Trophoblast cell (in vitro differentiated cells and primary cell): ENCODE measurements at regions not wholly inside any gene's neighbourhood (a gene's known extent, or its start where the extent isn't known, plus 50 kb on each side); places are given as distances from the start of the nearest gene placed in this dataset.
"Not testable (repeated sequence)": the region's sequence is repeated elsewhere in the genome, so short reads cannot be mapped to it uniquely, and the experiment has no call there.

Experiments used
- DNase-seq, 2 donors: peaks; one replicate each; pipeline ENCODE4 v3.0.0-alpha.2; 2016
- H2AFZ ChIP-seq: 2 replicates; pipeline ENCODE4 v1.6.1; 2013; ENCODE audit warnings: low read length, moderate library complexity, mild to moderate bottlenecking; ENCODE audit not compliant: insufficient read depth, poor library complexity
- H2AK5ac ChIP-seq: 2 replicates; pipeline ENCODE4 v1.6.1; 2013; ENCODE audit warnings: mild to moderate bottlenecking, low read length
- H2BK120ac ChIP-seq: 2 replicates; pipeline ENCODE4 v1.6.1; 2013; ENCODE audit warnings: low read length, mild to moderate bottlenecking, moderate library complexity; ENCODE audit not compliant: insufficient read depth, poor library complexity
- H2BK12ac ChIP-seq: 2 replicates; pipeline ENCODE4 v1.6.1; 2013; ENCODE audit warnings: mild to moderate bottlenecking, low read length, moderate library complexity
- H2BK5ac ChIP-seq: 2 replicates; pipeline ENCODE4 v1.6.1; 2013; ENCODE audit warnings: low read length, low read depth, moderate library complexity, mild to moderate bottlenecking; ENCODE audit not compliant: poor library complexity
- H3K14ac ChIP-seq: 2 replicates; pipeline ENCODE4 v1.6.1; 2013; ENCODE audit warnings: mild to moderate bottlenecking, low read length
- H3K18ac ChIP-seq: 2 replicates; pipeline ENCODE4 v1.6.1; 2013; ENCODE audit warnings: mild to moderate bottlenecking, low read length
- H3K23ac ChIP-seq: 2 replicates; pipeline ENCODE4 v1.6.1; 2013; ENCODE audit warnings: low read length
- H3K27ac ChIP-seq: 2 replicates; pipeline ENCODE4 v1.5.1; 2013; ENCODE audit warnings: low read depth, mild to moderate bottlenecking, inconsistent platforms, low read length, moderate library complexity
- H3K27me3 ChIP-seq: 2 replicates; pipeline ENCODE4 v1.6.1; 2013; ENCODE audit warnings: inconsistent platforms, mild to moderate bottlenecking, low read length, moderate library complexity; ENCODE audit not compliant: insufficient read depth
- H3K36me3 ChIP-seq, 2 experiments: 1 replicate in 1 of 2; 2 replicates in 1 of 2; pipeline ENCODE4 v1.6.1; 2013; ENCODE audit warnings: low read length in 2 of 2, mild to moderate bottlenecking in 2 of 2, moderate library complexity in 1 of 2; ENCODE audit not compliant: insufficient read depth in 2 of 2, control insufficient read depth in 1 of 2
- H3K4ac ChIP-seq: 2 replicates; pipeline ENCODE4 v1.6.1; 2013; ENCODE audit warnings: low read depth, mild to moderate bottlenecking, low read length, moderate library complexity
- H3K4me1 ChIP-seq, 2 experiments: 1 replicate in 1 of 2; 2 replicates in 1 of 2; pipeline ENCODE4 v1.6.1; 2013; ENCODE audit warnings: low read length in 2 of 2, mild to moderate bottlenecking in 2 of 2, moderate library complexity in 1 of 2; ENCODE audit not compliant: insufficient read depth in 2 of 2, control insufficient read depth in 1 of 2
- H3K4me2 ChIP-seq: 2 replicates; pipeline ENCODE4 v1.6.1; 2013; ENCODE audit warnings: inconsistent platforms, mild to moderate bottlenecking, low read length, moderate library complexity
- H3K4me3 ChIP-seq: 2 replicates; pipeline ENCODE4 v1.5.1; 2013; ENCODE audit warnings: mild to moderate bottlenecking, low read depth, low read length, inconsistent platforms
- H3K79me1 ChIP-seq: one replicate; pipeline ENCODE4 v1.6.1; 2013; ENCODE audit warnings: low read length
- H3K79me2 ChIP-seq: 2 replicates; pipeline ENCODE4 v1.6.1; 2013; ENCODE audit warnings: low read length, mild to moderate bottlenecking; ENCODE audit not compliant: control insufficient read depth, insufficient read depth, poor library complexity
- H3K9ac ChIP-seq: 2 replicates; pipeline ENCODE4 v1.6.1; 2013; ENCODE audit warnings: mild to moderate bottlenecking, low read length
- H3K9me3 ChIP-seq: 2 replicates; pipeline ENCODE4 v1.6.1; 2013; ENCODE audit warnings: low read depth, mild to moderate bottlenecking, control low read depth, inconsistent platforms, low read length; ENCODE audit not compliant: insufficient read depth
- H4K12ac ChIP-seq: 2 replicates; pipeline ENCODE4 v1.6.1; 2013; ENCODE audit warnings: low read depth, mild to moderate bottlenecking, low read length, moderate library complexity
- H4K8ac ChIP-seq: 2 replicates; pipeline ENCODE4 v1.6.1; 2013; ENCODE audit warnings: low read depth, mild to moderate bottlenecking, low read length, moderate library complexity
- H4K91ac ChIP-seq: one replicate; pipeline ENCODE4 v1.6.1; 2013; ENCODE audit warnings: low read depth, mild to moderate bottlenecking, low read length, moderate library complexity
- WGBS: extraction: QIAGEN DNeasy Blood & Tissue Kit; methylation state at CpG from one replicate; pipeline ENCODE4 v1.1.7; 2013; ENCODE audit warnings: missing lambda C conversion rate; ENCODE audit not compliant: insufficient read length, insufficient coverage; ENCODE audit errors: extremely low coverage; 5-methylcytosine and 5-hydroxymethylcytosine counted together

DNA sequence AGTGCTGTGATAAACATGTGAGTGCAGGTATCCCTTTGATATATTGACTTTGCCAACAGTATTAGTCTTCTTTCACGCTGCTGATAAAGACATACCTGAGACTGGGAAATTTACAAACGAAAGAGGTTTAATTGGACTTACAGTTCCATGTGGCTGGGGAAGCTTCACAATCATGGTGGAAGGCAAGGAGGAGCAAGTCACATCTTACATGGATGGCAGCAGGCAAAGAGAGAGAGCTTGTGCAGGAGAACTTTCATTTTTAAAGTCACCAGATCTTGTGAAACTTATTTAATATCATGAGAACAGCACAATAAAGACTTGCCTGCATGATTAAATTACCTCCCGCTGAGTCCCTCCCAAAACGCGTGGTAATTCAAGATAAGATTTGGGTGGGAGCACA, 277.9 kb upstream of the GCFC2 start:
- H3K23ac ChIP-seq, H3K14ac ChIP-seq, H3K79me1 ChIP-seq, H3K9me3 ChIP-seq, H3K4me3 ChIP-seq, H2BK12ac ChIP-seq, H4K8ac ChIP-seq, H3K9ac ChIP-seq, H3K27me3 ChIP-seq, H3K4me1 ChIP-seq, H4K91ac ChIP-seq, DNase-seq, H3K36me3 ChIP-seq, H3K4me2 ChIP-seq, H3K18ac ChIP-seq, H2BK120ac ChIP-seq, H4K12ac ChIP-seq, H3K27ac ChIP-seq, H3K4ac ChIP-seq, H3K79me2 ChIP-seq, H2BK5ac ChIP-seq, H2AFZ ChIP-seq, H2AK5ac ChIP-seq: not testable (repeated sequence)
- WGBS: no CpG with 5 or more reads among the region's 5 CpGs

DNA sequence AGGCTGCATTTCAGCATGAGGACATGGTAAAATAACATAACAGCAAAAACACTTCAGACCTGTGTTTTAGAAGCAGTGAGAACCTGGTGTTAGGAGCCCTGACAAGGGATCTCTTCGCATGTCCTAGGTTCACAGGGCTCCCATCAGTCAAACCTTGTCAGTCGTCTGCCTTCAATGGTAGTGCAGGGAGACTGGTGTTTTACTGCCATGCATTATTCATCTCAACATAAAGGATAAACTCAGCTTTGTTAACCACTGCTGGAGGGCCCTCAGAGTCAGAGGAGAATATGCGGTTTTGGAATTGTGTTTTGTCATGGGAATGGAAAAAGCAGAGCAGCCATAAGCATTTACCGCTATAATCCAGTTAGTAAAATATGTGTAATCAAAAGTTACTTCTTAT, 275.9 kb upstream of the GCFC2 start:
- Histone ChIP-seq H3K27me3 (no peaks in the 10 kb centered on the region), H3K4ac (no peak overlapping the region), H4K8ac (no peak overlapping the region), H3K9ac (no peak overlapping the region), H3K9me3 (peaks cover 2% of the 10 kb centered on the region), H4K91ac (no peak overlapping the region), H3K4me1 (no peaks in the 10 kb centered on the region), H3K36me3 (no peaks in the 10 kb centered on the region), H3K14ac (no peak overlapping the region), H3K4me3 (no peak overlapping the region), H4K12ac (no peak overlapping the region), H2AFZ (no peak overlapping the region), H2BK120ac (no peak overlapping the region), H3K23ac (no peak overlapping the region), H3K79me2 (no peaks in the 10 kb centered on the region), H3K18ac (no peak overlapping the region), H3K27ac (no peak overlapping the region), H2AK5ac (no peak overlapping the region), H2BK12ac (no peak overlapping the region), H2BK5ac (no peak overlapping the region), H3K79me1 (no peaks in the 10 kb centered on the region), H3K4me2 (no peak overlapping the region)
- DNase-seq: no peak
- WGBS: no CpG with 5 or more reads among the region's 4 CpGs

DNA sequence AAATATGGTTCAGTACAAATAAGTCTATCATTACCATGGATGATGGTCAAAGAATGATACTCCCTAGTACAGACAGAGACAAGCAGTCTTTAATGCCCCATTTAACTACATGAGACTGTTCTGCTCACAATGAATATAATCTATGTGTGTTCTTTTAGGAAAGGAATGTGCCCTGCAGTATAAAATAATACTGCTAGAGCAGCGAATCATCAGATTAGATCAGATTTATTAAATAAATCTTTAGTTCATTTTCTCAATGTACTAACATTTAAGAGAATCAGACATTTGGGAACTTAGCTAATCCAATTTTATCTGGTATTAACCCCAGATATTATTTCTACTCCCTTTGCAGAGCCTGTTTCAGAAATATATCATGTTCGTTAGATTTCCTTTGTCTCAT, 272.0 kb upstream of the GCFC2 start:
- Histone ChIP-seq H3K36me3 (no peaks in the 10 kb centered on the region), H3K23ac (no peak overlapping the region), H2AK5ac (no peak overlapping the region), H2AFZ (no peak overlapping the region), H3K4me3 (no peak overlapping the region), H4K8ac (no peak overlapping the region), H3K79me1 (no peaks in the 10 kb centered on the region), H3K18ac (no peak overlapping the region), H2BK12ac (no peak overlapping the region), H2BK120ac (no peak overlapping the region), H3K27me3 (no peaks in the 10 kb centered on the region), H3K9me3 (no peaks in the 10 kb centered on the region), H4K12ac (no peak overlapping the region), H2BK5ac (no peak overlapping the region), H4K91ac (no peak overlapping the region), H3K27ac (no peak overlapping the region), H3K14ac (no peak overlapping the region), H3K4me1 (no peaks in the 10 kb centered on the region), H3K9ac (no peak overlapping the region), H3K79me2 (no peaks in the 10 kb centered on the region), H3K4me2 (no peak overlapping the region), H3K4ac (no peak overlapping the region)
- no CpG with 5 or more reads among the region's 2 CpGs for WGBS
- DNase-seq: no peak

DNA sequence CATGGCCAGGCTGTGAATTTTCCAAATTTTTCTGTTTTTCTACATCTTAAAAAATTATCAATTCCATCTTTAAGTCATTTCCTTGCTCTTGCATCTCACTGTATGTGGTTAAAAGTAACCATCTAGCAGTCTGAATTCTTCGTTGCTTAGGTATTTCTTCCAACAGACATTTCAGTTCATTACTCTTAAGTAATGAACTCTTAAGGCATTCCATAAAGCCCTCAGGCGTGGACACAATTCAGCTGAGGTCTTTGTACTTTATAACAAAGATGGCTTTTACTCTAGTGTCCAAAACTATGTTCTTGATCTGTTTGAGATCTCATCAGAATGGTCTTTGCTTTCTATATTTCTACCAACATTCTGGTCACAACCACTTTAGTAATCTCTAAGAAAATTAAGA, 253.9 kb upstream of the GCFC2 start:
- Histone ChIP-seq H4K8ac (no peak overlapping the region), H4K12ac (no peak overlapping the region), H3K23ac (no peak overlapping the region), H2BK120ac (no peak overlapping the region), H3K4ac (no peak overlapping the region), H3K79me1 (no peaks in the 10 kb centered on the region), H3K9ac (no peak overlapping the region), H3K18ac (no peak overlapping the region), H3K27me3 (no peaks in the 10 kb centered on the region), H2AFZ (no peak overlapping the region), H3K14ac (no peak overlapping the region), H3K79me2 (no peaks in the 10 kb centered on the region), H2BK12ac (no peak overlapping the region), H3K36me3 (no peaks in the 10 kb centered on the region), H3K27ac (no peak overlapping the region), H2BK5ac (no peak overlapping the region), H3K4me1 (peaks cover 0 to 3% of the 10 kb centered on the region in 2 experiments), H4K91ac (no peak overlapping the region), H2AK5ac (no peak overlapping the region), H3K4me3 (no peak overlapping the region), H3K9me3 (no peaks in the 10 kb centered on the region), H3K4me2 (no peak overlapping the region)
- WGBS: no CpG with 5 or more reads among the region's 2 CpGs
- peak; percentile 68 to 83 for DNase-seq
